OCI-LY7 (cell line): ENCODE measurements at regions not wholly inside any gene's neighbourhood (a gene's known extent, or its start where the extent isn't known, plus 50 kb on each side); places are given as distances from the start of the nearest gene placed in this dataset.

ENCODE experiments used
- BruUV-seq: library from RNA; stranded (reverse); fragments of 400-500 nt; replicated peaks from 2 replicates; lab custom pipeline; 2021; lab: Mats Ljungman, UMichigan
- CTCF ChIA-PET: fragments of 300-600 bp; sonication (Branson Sonifier 250); formaldehyde crosslinking; loops from one replicate; lab custom pipeline; 2022; ENCODE audit warnings: antibody characterized with exemption; ENCODE audit not compliant: unreplicated experiment; lab: Charles Lee
- POLR2A ChIA-PET: fragments of 300-600 bp; sonication (Branson Sonifier 250); formaldehyde crosslinking; loops from one replicate; lab custom pipeline; 2022; ENCODE audit warnings: antibody characterized with exemption; lab: Charles Lee
- DNase-seq: peaks from one replicate; pipeline ENCODE4 v3.0.0-alpha.2; 2015; ENCODE audit warnings: low spot score
- H2AFZ ChIP-seq: fragments of 200-600 bp; sonication (generic), shearing (Covaris generic); 2 replicates; pipeline ENCODE4 v1.6.1; 2014; ENCODE audit warnings: mild to moderate bottlenecking, antibody characterized with exemption, low read length, moderate library complexity
- H3K27ac ChIP-seq: fragments of 200-600 bp; sonication (generic); 2 replicates; pipeline ENCODE4 v1.5.1; 2014; ENCODE audit warnings: mixed run types, low read depth, mild to moderate bottlenecking, moderate library complexity, low read length, inconsistent platforms; ENCODE audit not compliant: poor library complexity, severe bottlenecking
- H3K36me3 ChIP-seq: fragments of 200-600 bp; sonication (generic); 2 replicates; pipeline ENCODE4 v1.6.1; 2014; ENCODE audit warnings: mild to moderate bottlenecking, antibody characterized with exemption, low read length, moderate library complexity, mixed read lengths; ENCODE audit not compliant: insufficient read depth
- H3K4me1 ChIP-seq: fragments of 200-600 bp; sonication (generic); 2 replicates; pipeline ENCODE4 v1.5.1; 2014; ENCODE audit warnings: mild to moderate bottlenecking, low read length; ENCODE audit not compliant: insufficient read depth, poor library complexity, severe bottlenecking
- H3K4me2 ChIP-seq: fragments of 200-600 bp; sonication (generic); 2 replicates; pipeline ENCODE4 v1.6.1; 2014; ENCODE audit warnings: mild to moderate bottlenecking, low read length
- H3K4me3 ChIP-seq: fragments of 200-600 bp; sonication (generic); 2 replicates; pipeline ENCODE4 v1.5.1; 2014; ENCODE audit warnings: mild to moderate bottlenecking, low read depth, low read length; ENCODE audit not compliant: poor library complexity, severe bottlenecking
- H3K79me2 ChIP-seq: fragments of 200-600 bp; sonication (generic); 2 replicates; pipeline ENCODE4 v1.6.1; 2016; ENCODE audit warnings: low read depth, mild to moderate bottlenecking, low read length, moderate library complexity, mixed read lengths; ENCODE audit not compliant: insufficient read depth
- H3K9me2 ChIP-seq: fragments of 200-600 bp; sonication (generic); 2 replicates; pipeline ENCODE4 v1.6.1; 2016; ENCODE audit warnings: mild to moderate bottlenecking, low read length, mixed read lengths; ENCODE audit not compliant: insufficient read depth
- H3K9me3 ChIP-seq: fragments of 200-600 bp; sonication (generic); 2 replicates; pipeline ENCODE4 v1.6.1; 2014; ENCODE audit warnings: mild to moderate bottlenecking, mixed run types, low read length, mixed read lengths
- H4K20me1 ChIP-seq: fragments of 200-600 bp; sonication (generic); 2 replicates; pipeline ENCODE4 v1.6.1; 2014; ENCODE audit warnings: mild to moderate bottlenecking, antibody characterized with exemption, low read length, moderate library complexity, mixed read lengths; ENCODE audit not compliant: insufficient read depth
- CTCF ChIP-seq: fragments of 200-600 bp; sonication (generic); conservative IDR thresholded peaks from 2 replicates; pipeline ENCODE4 v1.5.1; 2014; ENCODE audit warnings: mild to moderate bottlenecking, antibody characterized with exemption, low read length, moderate library complexity, mixed read lengths
- EZH2phosphoT487 ChIP-seq: fragments of 200-600 bp; sonication (generic); IDR thresholded peaks from 2 replicates; pipeline ENCODE4 v1.6.1; 2018; ENCODE audit warnings: low read depth, borderline replicate concordance, mild to moderate bottlenecking, mixed run types, antibody characterized with exemption, low read length, moderate library complexity, mixed read lengths
- intact Hi-C: fragments of 100-400 bp; cut with micrococcal nuclease; formaldehyde crosslinking; loops from one replicate; pipeline ENCODE4 v1.10.0; 2022; ENCODE audit not compliant: unreplicated experiment

DNA sequence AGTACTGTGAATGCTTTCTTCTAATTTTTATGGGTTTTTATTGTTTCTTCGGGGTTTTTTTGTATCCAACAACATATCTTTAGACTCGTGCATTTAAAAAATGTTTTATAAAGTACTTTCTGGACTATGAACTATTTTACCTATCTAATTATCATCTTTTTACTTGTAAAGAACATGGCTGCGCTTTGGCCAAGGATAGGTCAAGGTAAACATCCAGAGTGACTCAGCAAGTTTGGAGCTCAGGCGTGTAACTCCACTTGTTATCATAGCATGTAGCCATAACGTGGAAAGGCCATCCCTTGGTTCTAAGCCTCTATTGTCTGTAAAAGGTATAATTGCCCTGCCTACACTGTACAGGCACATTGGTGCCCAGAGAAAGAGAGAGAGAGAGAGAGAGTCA, 818.0 kb upstream of the GOT2 start:
- H3K4me1 ChIP-seq = no peaks in the 10 kb centered on the region
- H3K4me2 ChIP-seq = no peak overlapping the region
- H3K79me2 ChIP-seq = no peaks in the 10 kb centered on the region
- DNase-seq = no peak
- H3K36me3 ChIP-seq = no peaks in the 10 kb centered on the region
- ChIA-PET POLR2A (no interaction called here), CTCF (no interaction called here)
- no peak overlapping the region for H3K27ac ChIP-seq
- H3K9me3 ChIP-seq = no peaks in the 10 kb centered on the region
- intact Hi-C loops = no loop called here
- H3K4me3 ChIP-seq = no peak overlapping the region
- no TSS peak for BruUV-seq
- no peak overlapping the region for H2AFZ ChIP-seq
- H3K9me2 ChIP-seq = no peaks in the 10 kb centered on the region
- TF ChIP-seq EZH2phosphoT487 (no peak), CTCF (no peak)
- no peaks in the 10 kb centered on the region for H4K20me1 ChIP-seq

DNA sequence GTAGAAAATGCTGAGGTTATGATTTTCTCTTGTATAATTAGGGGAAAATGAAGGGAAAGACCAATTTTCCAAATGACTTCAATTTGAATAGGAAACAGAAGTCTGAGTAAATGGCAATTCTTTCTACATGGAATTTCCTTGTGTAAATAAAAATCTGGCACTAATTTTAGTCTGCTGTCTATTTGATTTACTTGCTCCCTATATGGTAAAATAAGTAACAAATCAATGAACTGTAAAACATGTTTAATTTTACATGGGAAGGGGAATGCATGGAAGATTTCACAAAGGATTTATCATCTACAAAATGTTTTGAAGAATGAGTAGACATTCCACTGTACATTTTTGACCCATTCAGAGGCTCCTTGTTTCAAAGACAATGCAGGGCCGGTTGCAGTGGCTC, 811.6 kb upstream of the GOT2 start:
- no peaks in the 10 kb centered on the region for H3K79me2 ChIP-seq
- POLR2A ChIA-PET = interaction anchor here (0.6 to 0.9 kb wide), 2 partner anchors 644 to 912 kb away, joined by 4 to 5 read pairs; no protein-coding TSS in a partner anchor
- no peaks in the 10 kb centered on the region for H3K4me1 ChIP-seq
- H3K9me2 ChIP-seq = no peaks in the 10 kb centered on the region
- no peaks in the 10 kb centered on the region for H3K36me3 ChIP-seq
- intact Hi-C loops = no loop called here
- DNase-seq = no peak
- no peaks in the 10 kb centered on the region for H3K9me3 ChIP-seq
- H3K4me3 ChIP-seq = no peak overlapping the region
- TF ChIP-seq EZH2phosphoT487 (no peak), CTCF (no peak)
- no peak overlapping the region for H3K4me2 ChIP-seq
- no peak overlapping the region for H3K27ac ChIP-seq
- CTCF ChIA-PET = no interaction called here
- no peaks in the 10 kb centered on the region for H4K20me1 ChIP-seq
- no peak overlapping the region for H2AFZ ChIP-seq
- BruUV-seq = no TSS peak

DNA sequence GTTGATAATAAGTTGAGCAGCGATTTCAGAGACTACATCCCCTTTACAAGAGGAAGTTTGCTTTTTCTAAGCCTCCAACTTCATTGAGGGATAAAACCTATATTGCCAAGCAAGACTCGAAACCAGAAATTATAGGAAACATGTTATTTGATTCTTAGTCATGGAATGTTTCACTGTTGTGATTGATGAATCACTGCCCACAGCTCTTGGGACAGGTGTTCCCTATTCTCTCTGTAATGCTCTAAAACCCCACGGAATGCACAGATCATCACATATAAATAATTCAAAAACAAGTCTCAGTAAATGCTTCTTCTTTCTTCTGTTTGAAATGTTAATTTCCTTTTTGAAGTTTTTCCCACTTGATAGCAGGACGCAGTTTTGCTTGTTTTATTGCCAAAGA, 809.5 kb upstream of the GOT2 start:
- Histone ChIP-seq H3K79me2 (no peaks in the 10 kb centered on the region), H3K9me2 (no peaks in the 10 kb centered on the region), H3K4me3 (no peak overlapping the region), H3K4me1 (no peaks in the 10 kb centered on the region), H3K36me3 (no peaks in the 10 kb centered on the region), H4K20me1 (no peaks in the 10 kb centered on the region), H3K9me3 (no peaks in the 10 kb centered on the region), H3K4me2 (no peak overlapping the region), H2AFZ (no peak overlapping the region), H3K27ac (no peak overlapping the region)
- ChIA-PET CTCF (no interaction called here), POLR2A (no interaction called here)
- TF ChIP-seq EZH2phosphoT487 (no peak), CTCF (no peak)
- no peak for DNase-seq
- intact Hi-C loops = no loop called here
- BruUV-seq = no TSS peak
